Natural killer cell (primary cell): ENCODE measurements at regions not wholly inside any gene's neighbourhood (a gene's known extent, or its start where the extent isn't known, plus 50 kb on each side); places are given as distances from the start of the nearest gene placed in this dataset.

ENCODE experiments used
- ATAC-seq, 3 donors: fragments of 150-1000 bp in 2 of 3; fragments of 200-7000 bp in 1 of 3; cut with Tn5 transposase; 1 replicate in 1 of 3; 2 replicates in 2 of 3; pipeline ENCODE4 v1.10.0; 2021; ENCODE audit warnings: mild to moderate bottlenecking in 2 of 3, moderate library complexity in 2 of 3
- DNase-seq, 2 donors: peaks; one replicate each; pipeline versions ENCODE4 v3.0.0 to v3.0.0-alpha.2; 2013 to 2021; ENCODE audit warnings: mixed read lengths in 1 of 2
- H3K27ac ChIP-seq: one replicate; pipeline ENCODE4 v1.5.1; 2013; ENCODE audit warnings: mild to moderate bottlenecking, low read length
- H3K27me3 ChIP-seq: one replicate; pipeline ENCODE4 v1.6.1; 2013; ENCODE audit warnings: low read length; ENCODE audit not compliant: control insufficient read depth, insufficient read depth
- H3K36me3 ChIP-seq: one replicate; pipeline ENCODE4 v1.6.1; 2013; ENCODE audit warnings: low read length; ENCODE audit not compliant: control insufficient read depth, insufficient read depth
- H3K4me1 ChIP-seq: one replicate; pipeline ENCODE4 v1.6.1; 2013; ENCODE audit warnings: low read length; ENCODE audit not compliant: control insufficient read depth, insufficient read depth
- H3K4me3 ChIP-seq: one replicate; pipeline ENCODE4 v1.5.1; 2013; ENCODE audit warnings: low read length
- H3K9me3 ChIP-seq: one replicate; pipeline ENCODE4 v1.6.1; 2013; ENCODE audit warnings: low read length; ENCODE audit not compliant: control insufficient read depth, insufficient read depth
- H3K27ac Mint-ChIP-seq, 2 donors: one replicate each; pipeline ENCODE4 v1.8.0; 2022; ENCODE audit warnings: mild to moderate bottlenecking in 2 of 2, mixed read lengths in 2 of 2, moderate library complexity in 1 of 2
- H3K27me3 Mint-ChIP-seq, 2 donors: one replicate each; pipeline ENCODE4 v1.8.0; 2022; ENCODE audit warnings: low read depth in 2 of 2, mixed read lengths in 2 of 2
- H3K36me3 Mint-ChIP-seq: one replicate; pipeline ENCODE4 v1.8.0; 2022; ENCODE audit warnings: mixed read lengths
- H3K4me1 Mint-ChIP-seq, 2 donors: one replicate each; pipeline ENCODE4 v1.8.0; 2022; ENCODE audit warnings: mixed read lengths in 2 of 2
- H3K4me3 Mint-ChIP-seq: one replicate; pipeline ENCODE4 v1.8.0; 2022; ENCODE audit warnings: mild to moderate bottlenecking, moderate library complexity, mixed read lengths
- H3K9me3 Mint-ChIP-seq, 2 donors: one replicate each; pipeline ENCODE4 v1.8.0; 2022; ENCODE audit warnings: mixed read lengths in 2 of 2
- CTCF ChIP-seq: fragments of 200-600 bp; IDR thresholded peaks from one replicate; pipeline ENCODE4 v1.8.0; 2022; ENCODE audit warnings: antibody characterized with exemption
- WGBS: methylation state at CpG from one replicate; pipeline ENCODE4 v1.1.7; 2013; ENCODE audit warnings: missing lambda C conversion rate; ENCODE audit not compliant: insufficient coverage; 5-methylcytosine and 5-hydroxymethylcytosine counted together
- intact Hi-C: fragments of 100-400 bp; cut with micrococcal nuclease; formaldehyde crosslinking; loops from one replicate; pipeline ENCODE4 v1.14.2; 2022

- no CpG with 5 or more reads among the region's 2 CpGs for WGBS
- no peak for DNase-seq
- no peaks in the 10 kb centered on the region for H3K4me1 ChIP-seq
- Mint-ChIP-seq H3K27ac (no peak overlapping the region), H3K4me3 (no peak overlapping the region), H3K27me3 (no peaks in the 10 kb centered on the region), H3K36me3 (no peaks in the 10 kb centered on the region), H3K9me3 (peaks cover 10 to 18% of the 10 kb centered on the region in 2 donors), H3K4me1 (no peaks in the 10 kb centered on the region)
- H3K9me3 ChIP-seq = no peaks in the 10 kb centered on the region
- ATAC-seq = no peak
- intact Hi-C loops = no loop called here
- H3K27ac ChIP-seq = no peak overlapping the region
- TF ChIP-seq CTCF = no peak
- H3K4me3 ChIP-seq = no peak overlapping the region
- no peaks in the 10 kb centered on the region for H3K27me3 ChIP-seq
- no peaks in the 10 kb centered on the region for H3K36me3 ChIP-seq
These were observed 1600.6 kb downstream of the PLA2G4A start for GRCh38 chr1:188429386-188429785.

GRCh38 chr1:188432427-188432826 is 1603.7 kb downstream of the PLA2G4A start:
- WGBS = 100% methylated on average over 1 of the region's 1 CpG
- no peaks in the 10 kb centered on the region for H3K36me3 Mint-ChIP-seq
- H3K4me3 Mint-ChIP-seq = no peak overlapping the region
- no peaks in the 10 kb centered on the region for H3K4me1 Mint-ChIP-seq
- Histone ChIP-seq H3K36me3 (no peaks in the 10 kb centered on the region), H3K27ac (no peak overlapping the region), H3K4me1 (no peaks in the 10 kb centered on the region), H3K4me3 (no peak overlapping the region), H3K27me3 (no peaks in the 10 kb centered on the region), H3K9me3 (no peaks in the 10 kb centered on the region)
- no peak overlapping the region for H3K27ac Mint-ChIP-seq
- ATAC-seq (no peak), DNase-seq (no peak)
- intact Hi-C loops = no loop called here
- no peaks in the 10 kb centered on the region for H3K27me3 Mint-ChIP-seq
- peaks cover 8 to 10% of the 10 kb centered on the region in 2 donors for H3K9me3 Mint-ChIP-seq
- TF ChIP-seq CTCF = no peak

DNA sequence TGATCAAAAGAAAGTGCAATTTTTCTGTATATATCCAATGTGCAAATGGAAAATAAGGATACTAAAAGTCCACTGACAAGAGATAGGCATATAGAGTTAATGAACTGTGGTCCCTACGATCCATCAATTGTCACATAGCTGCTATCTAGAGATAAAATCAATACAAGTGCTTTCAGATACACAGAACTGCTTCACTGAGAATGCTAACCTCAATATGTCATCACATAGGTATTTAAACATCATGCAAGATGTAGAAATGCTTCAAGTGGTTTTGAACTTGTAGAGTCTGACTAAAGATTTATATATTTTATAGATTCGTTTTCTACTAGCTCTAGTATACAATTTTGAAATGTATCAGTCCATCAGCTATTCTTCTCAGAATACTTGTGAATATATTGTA is 1604.7 kb downstream of the PLA2G4A start:
- WGBS = 83% methylated on average over 1 of the region's 2 CpGs
- no peaks in the 10 kb centered on the region for H3K36me3 Mint-ChIP-seq
- H3K9me3 Mint-ChIP-seq = peaks cover 8 to 10% of the 10 kb centered on the region in 2 donors
- H3K27ac ChIP-seq = no peak overlapping the region
- no peak overlapping the region for H3K4me3 ChIP-seq
- H3K4me3 Mint-ChIP-seq = no peak overlapping the region
- H3K4me1 ChIP-seq = no peaks in the 10 kb centered on the region
- intact Hi-C loops = no loop called here
- H3K27ac Mint-ChIP-seq = no peak overlapping the region
- ATAC-seq (no peak), DNase-seq (no peak)
- no peaks in the 10 kb centered on the region for H3K27me3 Mint-ChIP-seq
- H3K36me3 ChIP-seq = no peaks in the 10 kb centered on the region
- TF ChIP-seq CTCF = no peak
- H3K27me3 ChIP-seq = no peaks in the 10 kb centered on the region
- no peaks in the 10 kb centered on the region for H3K9me3 ChIP-seq
- no peaks in the 10 kb centered on the region for H3K4me1 Mint-ChIP-seq

DNA sequence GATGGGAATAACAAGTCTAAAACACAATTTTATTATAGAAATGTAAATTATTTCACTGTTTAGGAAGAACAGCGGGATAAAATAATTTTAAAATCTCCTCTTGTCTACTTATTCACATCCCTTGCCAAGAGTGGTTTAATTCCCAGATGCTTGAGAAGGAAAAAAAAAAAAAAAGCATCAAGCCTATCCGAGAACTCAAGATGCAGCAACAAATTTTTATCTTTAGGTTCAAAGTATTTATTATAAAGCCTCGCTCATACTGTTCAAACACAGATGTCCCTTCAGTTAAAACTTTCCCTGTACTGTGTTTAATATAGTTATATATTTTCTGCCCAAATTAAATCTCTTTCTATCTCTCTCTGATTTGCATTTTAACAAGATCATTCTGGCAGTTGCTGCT is 1615.8 kb downstream of the PLA2G4A start:
- no peaks in the 10 kb centered on the region for H3K4me1 Mint-ChIP-seq
- Histone ChIP-seq H3K27me3 (no peaks in the 10 kb centered on the region), H3K9me3 (peaks cover 4% of the 10 kb centered on the region), H3K4me1 (no peaks in the 10 kb centered on the region), H3K27ac (no peak overlapping the region), H3K4me3 (no peak overlapping the region), H3K36me3 (no peaks in the 10 kb centered on the region)
- ATAC-seq (no peak), DNase-seq (no peak)
- no peak overlapping the region for H3K4me3 Mint-ChIP-seq
- no peaks in the 10 kb centered on the region for H3K36me3 Mint-ChIP-seq
- peaks cover 7 to 8% of the 10 kb centered on the region in 2 donors for H3K9me3 Mint-ChIP-seq
- H3K27ac Mint-ChIP-seq = no peak overlapping the region
- no CpG with 5 or more reads among the region's 3 CpGs for WGBS
- no peak for TF ChIP-seq CTCF
- no peaks in the 10 kb centered on the region for H3K27me3 Mint-ChIP-seq
- intact Hi-C loops = no loop called here
